ENCODE measurements at regions not wholly inside any gene's neighbourhood (a gene's known extent, or its start where the extent isn't known, plus 50 kb on each side); places are given as distances from the start of the nearest gene placed in this dataset.

DNA sequence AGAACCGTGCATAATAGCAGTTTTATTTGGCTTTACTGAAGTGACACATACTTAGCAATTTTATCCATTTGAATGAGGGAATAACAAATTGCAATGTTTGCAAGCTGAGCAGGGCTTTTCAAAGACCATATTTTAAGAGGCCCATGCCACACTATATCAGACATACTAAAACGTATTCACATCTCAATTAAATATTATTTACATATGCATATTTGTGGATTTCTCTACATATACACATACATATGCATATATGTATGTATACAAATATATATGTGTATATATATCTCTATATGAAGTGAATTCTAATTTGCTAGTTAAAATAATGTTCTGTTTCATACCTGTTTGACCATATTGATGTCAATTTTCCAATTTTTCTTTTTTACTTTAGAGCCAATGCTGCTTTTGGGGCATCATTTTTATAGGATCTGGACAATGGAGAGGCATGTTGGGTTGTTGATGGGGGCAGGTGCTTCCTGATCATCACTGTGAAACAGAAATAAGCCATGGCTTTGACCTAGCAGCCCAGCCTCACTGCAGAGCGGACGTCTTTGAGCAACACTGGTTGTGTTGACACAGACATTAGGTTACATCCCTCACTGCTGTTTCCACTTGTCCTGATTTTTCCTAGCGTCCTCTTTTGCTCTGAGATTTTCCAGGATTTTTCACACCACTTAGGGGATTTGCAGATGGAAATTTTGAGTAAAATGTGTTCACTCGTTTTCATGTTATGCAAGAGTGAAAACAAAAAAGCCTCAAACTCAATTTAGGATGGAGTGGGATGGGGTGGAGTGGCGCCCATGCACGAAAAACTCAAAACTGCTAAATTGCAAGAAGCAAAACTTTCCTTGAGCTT, 56.9 kb downstream of the RDH14 start:
- DNase-seq: no peak

DNA sequence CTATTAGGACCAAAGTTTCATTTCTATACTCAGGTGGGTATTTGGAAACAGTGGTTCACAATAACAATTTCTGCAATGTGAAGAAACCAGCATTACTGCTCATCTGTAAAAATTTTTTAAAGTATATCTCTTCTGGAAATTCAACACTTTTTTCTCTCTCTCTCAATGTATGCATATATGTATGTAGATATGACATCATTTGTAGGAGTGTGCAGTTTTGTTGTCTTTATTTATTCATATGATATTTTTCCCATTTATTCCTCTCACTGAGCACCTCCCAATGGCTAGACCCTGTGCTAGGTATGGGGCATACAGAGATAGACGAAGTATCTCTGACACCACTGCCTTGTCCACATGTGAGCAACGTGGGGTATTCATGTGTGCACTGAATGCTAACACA, 58.3 kb downstream of the RDH14 start:
- no peak for DNase-seq

DNA sequence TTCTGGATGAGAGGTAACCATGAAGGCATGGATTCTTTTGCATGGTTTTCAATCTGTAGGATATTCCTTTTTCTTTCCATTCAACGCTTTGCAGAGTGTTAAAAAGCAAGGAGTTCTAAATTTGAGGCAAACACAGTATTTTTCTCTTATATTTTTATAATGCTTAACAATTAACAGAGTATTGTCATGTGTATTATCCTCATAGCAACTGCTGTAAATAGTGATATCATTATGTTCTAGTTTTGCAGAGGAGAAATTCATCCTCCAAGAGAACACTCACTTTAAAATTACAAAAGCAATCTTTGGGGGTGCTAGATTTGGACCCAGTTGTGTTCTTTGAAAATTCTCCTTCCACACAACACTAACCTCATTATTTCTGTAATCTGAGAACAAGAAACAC, 58.7 kb downstream of the RDH14 start:
- no peak for DNase-seq

DNA sequence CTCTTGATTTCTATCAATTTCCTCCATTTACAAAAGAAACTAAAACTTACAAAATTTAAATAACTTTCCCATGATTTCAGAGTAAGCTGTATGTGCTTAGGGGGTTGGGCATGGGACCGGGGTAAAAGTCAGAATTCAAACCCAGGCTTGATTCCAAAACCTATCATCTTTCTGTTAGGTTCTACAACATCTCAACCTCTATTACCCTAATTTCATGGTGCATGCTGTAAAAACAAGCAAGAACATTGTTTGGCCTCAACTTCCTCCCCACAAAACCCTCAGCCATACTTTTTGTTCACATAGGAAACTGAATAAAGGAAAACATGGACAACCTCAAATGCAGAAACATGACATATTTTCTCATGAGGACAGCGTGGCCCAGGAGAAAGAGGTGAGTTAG, 59.3 kb downstream of the RDH14 start:
- DNase-seq: no peak

DNA sequence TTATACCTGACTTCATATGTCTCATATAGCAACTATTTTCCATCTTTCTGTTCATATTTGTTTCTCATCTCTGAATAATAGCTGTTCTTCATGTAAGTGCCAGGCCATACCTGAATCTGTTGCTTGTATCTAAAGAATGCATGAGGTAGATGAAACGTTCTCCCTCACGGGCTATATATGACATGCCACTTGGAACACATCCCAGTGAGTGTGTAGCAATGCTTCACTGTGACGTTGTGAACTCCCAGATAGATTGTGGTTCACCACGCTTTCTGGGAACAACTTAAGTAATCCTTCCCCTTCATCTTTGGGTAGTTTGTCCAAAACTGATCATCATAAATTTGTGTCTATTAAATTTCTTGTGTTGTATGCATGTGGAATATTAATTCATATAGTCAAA, 60.1 kb downstream of the RDH14 start:
- no peak for DNase-seq

DNA sequence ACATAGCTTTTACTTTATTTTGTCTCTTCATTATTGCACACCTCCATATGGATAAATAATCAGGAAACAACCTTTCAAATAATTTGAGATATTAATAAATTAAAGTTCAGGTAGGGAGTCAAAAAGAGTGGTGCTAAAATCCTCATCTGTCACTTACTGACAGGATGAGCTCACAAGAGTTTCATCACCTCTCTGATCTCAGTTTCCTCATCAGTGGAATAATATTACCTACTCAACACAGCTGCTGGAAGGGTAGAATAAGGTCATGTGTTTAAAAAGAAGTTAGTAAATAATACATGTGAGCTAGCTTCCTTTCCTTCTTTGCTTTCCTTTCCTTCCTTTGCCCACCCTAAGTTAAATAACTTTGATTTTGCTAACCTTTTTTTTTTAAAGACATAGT, 61.9 kb downstream of the RDH14 start:
- no peak for DNase-seq

DNA sequence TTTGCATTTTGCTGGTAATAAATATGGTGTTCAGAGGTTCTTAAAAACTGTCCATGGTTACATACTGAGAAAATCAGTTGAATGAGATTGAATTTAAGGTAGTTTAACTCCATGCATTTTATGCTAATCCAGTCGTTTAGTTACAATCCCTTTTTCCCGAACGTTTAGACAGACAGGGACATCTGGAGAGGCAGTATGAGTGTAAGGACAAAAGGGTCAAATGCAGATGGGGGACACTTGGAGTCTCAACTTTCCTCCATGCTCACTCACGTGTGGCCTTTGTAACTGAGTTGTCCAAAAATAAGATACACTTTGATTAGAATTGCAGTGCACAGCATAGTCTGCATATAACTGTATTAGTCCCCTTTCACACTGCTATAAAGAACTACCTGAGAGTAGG, 63.9 kb downstream of the RDH14 start:
- no peak for DNase-seq

DNA sequence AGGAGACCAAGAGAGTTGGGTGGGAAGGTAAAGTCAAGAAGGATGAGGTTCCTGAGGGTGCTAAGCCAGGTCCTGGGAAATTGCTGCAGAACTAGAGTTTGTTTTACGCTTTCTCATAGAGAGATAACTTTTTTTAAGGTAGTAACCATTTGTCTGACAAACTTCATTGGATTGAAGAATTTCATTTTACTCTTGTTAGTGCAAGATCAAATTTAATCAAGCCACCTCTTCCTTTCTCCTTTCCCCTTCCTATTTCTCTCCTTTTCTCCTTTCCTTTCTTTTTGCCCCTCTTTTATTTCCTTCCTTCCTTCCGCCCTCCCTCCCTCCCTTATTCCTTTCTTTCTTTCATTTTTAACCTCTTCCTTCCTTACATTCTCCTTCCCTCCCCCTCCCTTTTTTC, 65.4 kb downstream of the RDH14 start:
- no peak for DNase-seq

DNA sequence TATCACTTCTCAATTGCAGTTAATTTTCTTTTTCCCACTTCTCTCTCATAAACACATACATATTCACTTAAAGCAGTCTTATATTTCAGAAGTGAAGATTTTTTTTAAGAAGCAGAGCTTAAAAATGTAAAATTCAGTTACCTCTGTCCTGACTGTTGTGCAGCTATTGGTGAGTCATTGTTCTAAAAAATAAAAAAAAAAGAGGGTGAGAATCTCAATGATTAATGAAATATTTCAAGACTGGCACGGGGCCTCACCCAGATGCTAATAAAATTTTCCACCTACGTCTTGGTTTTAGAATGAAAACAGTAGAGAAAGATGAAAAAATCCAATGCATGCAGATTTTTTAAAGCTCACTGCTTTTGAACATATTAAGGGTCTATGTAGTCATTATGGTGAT, 67.7 kb downstream of the RDH14 start:
- no peak for DNase-seq

DNA sequence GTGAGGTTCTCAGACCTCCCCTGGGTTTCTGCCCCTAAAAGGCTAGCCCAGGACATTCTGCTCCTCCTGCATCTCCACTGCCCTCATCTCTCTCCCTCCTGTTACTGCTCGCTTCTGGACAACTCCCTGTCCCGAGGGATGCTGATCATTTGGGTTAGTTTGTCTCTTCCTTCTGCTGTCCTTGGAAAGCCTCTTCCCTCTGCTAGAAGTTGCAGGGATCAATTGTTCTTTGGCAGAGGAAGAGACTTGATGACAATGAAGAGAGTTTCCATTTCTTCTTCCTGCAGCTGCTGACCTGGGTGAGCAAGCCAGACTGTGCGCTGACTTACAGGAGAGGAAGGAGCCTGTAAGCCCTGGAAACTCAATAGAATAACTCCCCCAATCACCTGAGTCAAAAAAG, 68.9 kb downstream of the RDH14 start:
- DNase-seq: no peak

DNA sequence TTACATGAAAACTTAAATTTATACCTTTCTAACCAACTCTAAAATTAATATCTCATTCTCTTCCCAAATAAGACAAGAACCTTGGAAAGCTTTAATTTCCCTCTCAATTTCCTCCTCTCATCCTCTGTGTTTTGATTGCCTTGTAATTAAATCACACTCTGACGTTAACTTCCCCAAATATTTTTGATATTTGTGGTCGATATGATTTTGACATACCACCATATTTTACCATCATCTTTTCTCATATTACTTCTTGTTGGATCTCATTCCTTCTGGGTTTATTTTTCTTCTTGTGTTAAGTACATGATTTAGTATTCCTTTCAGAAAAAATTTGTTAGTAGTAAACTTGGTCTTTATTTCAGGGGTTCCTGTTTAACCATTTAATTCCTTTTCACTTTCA, 69.6 kb downstream of the RDH14 start:
- DNase-seq: no peak

DNA sequence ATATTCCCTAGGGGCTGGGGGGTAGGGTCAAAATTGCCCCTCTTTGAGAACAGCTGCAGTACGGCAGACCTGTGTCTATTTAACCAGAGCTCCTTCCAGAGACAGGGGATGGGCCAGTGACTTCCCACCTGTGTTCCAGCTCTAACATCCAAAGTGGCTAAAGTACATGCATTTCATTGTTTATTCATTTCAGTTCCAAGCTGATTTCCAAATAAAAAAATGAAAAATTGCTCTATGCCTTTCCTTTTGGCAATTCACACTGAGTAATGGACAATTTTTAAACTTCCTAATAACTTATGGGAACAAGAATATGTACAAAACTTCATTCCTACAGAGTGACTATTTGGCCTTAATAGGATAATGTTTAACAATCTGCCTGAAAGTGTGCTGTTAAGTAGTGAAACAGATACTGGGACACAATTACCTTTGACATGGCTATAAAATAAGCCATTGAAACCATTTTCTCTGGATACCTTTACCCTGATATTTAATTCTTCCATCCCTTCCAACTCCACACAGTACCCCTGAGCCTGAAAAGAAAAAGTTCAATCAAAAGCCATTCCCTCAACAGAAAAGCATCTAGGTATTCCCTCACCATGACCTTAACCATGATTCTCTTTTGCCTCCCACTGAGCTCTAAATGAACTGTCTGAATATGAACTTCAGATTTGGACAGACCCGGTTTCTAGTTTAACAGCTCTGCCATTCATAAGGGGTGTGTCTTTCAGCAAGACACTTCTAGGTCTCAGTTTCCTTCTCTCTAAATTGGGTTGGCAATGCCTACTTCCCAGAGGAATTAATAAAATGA, 73.1 kb downstream of the RDH14 start:
- DNase-seq: no peak

DNA sequence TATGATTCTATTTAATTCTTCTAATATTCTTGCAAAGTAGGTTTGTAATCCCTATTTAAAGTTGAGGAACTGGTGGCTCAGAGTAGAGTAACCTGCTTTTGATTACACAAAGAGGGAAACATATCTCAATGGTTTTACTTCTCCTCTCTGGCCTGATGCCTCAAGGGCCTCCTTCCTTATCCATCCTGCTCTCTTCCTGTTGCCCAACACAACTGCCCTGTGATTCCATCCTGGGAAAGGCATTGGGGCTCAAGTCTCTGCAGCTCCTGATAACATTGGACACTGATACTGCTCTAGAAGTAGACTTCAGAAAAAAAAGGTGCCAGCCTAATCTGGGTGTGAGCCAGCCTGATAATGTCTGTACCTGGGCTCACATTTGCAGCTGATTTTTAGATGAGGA, 75.8 kb downstream of the RDH14 start:
- DNase-seq: no peak

DNA sequence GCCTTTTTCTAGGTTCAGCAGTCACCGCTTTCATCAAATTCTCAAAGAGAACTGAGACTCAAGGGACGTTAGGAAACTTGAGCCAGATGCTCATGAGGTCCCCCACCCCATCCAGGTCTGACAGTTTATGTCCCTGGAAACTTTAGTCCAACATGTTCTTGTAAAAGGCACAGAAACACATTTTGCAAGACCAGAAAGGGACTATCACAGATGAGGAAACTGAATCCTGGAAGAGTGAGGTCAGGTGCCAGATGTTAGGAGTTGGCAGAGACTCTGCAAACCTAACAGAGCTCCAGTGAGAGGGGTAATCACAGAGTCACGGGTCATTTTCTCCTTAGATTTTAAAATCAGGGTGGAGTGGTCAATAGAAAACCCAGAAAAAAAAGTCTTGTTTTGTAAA, 76.6 kb downstream of the RDH14 start:
- no peak for DNase-seq

DNA sequence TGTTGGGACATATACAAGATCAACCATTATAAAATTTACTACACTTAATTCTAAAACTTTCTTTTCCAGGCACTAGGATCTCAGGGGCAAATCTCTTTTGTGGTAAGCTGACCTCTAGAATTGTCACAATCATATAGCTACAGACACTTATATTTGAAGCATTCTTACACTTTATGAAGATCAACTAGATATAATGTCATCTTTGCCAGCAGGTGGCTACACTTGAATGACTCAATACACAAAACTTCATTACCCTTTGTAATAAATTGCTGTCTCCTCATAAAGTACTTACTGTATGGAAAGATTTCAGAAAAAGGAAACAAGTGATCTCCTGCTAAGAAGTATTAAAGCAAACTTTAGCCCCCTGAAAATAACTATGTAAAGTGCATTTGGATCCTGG, 77.8 kb downstream of the RDH14 start:
- no peak for DNase-seq

DNA sequence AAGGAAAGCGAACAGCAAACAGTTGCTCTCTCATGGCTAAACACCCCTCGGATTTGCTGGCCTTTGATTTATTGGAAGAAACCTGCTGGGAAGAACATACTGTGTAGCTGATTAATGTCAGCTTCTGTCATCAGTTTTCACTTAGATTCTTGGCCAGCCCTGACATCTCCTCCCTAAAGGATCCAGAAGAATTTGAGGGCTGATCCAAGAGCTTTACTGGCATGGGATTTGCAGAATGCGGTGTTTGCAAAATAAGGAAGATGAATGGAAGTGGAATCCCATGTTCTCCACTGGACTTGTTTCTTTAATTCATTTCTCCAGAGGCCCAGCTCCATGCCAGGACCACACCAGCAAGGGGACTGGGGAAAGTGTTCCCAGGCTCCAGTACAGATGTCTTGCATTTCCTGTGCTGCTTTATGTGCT, 80.5 kb downstream of the RDH14 start:
- DNase-seq: no peak

DNA sequence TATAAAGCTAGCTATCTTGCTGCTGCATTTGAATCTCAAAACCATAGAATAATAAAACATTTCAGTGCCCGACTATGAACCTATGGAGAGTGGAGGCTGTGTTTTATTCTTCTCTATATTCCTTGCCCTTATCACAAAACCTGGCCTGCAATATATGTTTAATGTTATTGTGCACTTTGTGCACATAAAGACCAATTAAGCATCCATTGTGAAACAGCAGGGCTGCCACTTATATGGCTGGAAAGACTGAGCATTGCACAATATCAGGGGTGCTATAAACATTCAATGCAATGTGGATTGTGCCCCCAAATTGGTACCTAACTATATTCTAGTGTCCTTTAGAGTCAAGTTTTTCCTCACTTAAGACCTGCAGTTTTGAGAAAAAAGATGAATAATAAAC, 83.2 kb downstream of the RDH14 start:
- DNase-seq: no peak

DNA sequence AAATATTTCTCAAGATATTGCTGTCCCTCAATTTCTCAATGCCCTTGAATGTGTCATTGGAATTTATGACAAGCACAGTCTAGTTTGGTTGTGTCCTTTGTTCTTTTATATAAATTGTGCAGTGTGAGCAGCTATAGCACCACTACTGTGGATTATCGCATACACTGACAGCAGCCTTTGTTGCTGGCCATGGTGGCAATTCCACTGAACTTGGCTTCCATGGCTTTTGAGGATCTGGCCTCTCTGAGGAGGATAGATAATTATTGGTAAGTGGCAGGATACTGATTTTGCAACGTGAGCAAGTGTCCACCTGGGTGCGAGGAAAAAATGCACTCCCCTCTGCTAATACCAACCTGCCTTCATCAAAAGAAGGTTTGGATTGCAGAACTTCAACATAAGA, 84.0 kb downstream of the RDH14 start:
- DNase-seq: no peak

DNA sequence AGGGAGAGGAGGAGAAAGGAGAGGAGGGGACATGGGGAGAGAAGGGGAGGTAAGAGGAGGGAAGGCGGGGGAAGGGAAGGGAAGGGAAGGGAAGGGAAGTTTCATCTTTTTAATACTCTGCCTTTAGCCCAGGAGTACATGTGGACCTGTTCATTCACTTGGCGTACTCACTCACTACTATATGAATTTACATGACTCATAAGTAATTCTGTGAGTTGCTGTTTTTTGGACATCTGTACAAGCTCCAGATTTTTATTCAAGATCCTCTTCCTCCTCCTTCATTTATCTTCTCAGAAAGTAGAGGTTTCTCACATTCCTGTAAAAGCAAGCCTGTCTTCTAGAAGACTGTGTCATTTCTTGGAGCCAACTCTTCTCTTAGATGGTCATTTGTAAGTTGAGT, 84.6 kb downstream of the RDH14 start:
- no peak for DNase-seq

DNA sequence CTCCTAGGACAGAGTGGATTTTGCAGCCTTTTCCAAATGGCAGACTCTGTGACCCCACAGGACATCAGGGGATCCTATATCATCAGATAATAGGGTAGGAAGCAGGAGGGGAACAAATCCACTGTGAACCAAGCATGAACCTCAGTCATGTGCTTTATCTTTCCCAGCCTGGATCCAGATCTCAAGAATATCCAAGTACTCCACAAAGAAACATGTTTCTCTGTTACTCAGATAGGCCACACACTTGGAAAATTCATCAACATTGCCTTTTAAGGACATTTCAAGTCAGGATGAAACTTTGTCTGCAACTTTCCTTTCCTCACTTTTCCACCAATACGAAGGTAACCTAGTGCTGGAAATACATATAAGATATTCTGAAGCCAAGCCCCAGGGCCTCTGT, 85.8 kb downstream of the RDH14 start:
- DNase-seq: no peak

DNA sequence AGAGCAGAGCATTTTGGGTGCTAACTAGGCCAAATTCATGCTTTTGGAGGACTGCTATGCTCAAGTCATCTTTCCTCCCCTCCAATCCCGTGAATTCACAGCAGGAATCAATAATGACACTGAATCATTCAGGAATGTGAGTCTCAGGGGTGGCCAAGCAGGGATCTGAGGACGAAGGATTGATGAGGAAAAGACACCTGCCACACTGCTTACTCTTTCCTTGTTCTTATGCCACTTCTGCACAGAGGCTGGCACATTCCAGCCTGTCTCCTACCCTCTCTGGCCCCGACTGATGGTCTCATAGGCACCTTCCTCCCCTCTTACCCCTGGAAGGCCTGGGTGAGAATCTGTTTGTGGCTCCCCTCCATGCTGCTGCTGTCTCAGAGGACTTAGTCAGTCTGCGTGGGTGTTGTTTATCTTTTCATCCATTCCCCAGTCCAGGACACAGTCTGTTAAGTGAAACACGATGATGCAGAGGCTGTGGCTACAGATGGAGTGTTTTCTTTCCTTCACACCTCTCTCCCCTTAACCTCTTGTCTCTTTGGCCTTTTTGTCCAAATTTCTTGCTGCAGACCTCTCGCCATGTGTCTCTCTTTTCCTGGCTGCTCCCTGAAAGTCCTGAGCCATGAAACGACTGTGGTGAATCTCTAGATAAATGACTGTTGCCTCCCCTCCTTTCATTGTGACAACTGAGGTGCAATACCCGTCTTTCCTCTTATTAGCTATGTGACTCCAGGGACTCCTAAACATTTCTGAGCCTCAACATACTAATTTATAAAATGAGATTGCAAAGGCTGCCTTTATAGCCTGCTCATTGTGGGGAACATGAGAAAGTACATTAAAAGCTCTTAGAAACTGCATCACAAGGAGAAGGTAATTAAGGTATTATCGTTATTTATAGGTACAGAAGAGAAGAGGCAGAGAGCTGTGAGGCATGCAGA, 86.9 kb downstream of the RDH14 start:
- DNase-seq: no peak

DNA sequence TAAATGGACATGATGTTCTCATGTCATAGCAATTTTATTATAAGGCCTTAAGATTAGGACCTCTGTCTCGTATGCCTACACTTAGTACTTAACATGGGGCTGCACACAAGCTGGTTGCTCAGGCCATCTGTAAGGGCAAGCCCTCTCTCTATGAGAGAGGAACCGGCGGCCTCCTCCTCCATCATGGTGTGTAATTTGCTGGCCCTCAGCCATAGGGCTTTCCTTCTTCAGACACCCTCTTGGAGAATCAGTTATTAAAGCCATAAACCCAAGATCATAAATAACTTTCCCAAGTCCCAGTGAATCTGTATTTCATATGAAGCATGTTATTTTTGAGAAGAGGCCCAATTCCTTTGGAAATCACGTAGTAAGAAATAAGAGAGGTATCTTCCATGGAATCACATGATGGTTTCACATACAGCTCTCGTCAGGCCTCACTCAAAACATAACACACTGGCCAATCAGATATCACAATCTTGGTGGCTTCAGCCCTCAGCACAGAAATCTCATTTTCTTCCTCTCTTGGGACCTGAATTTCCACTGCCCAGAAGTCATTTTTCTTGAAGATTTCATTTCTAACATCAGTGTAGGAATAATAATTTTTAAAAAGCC, 92.6 kb downstream of the RDH14 start:
- DNase-seq: no peak

Measured in left kidney (tissue), 1 donor.